Heart left ventricle (tissue), 13 donors: ENCODE measurements at regions not wholly inside any gene's neighbourhood (a gene's known extent, or its start where the extent isn't known, plus 50 kb on each side); places are given as distances from the start of the nearest gene placed in this dataset.

ENCODE experiments used
- CTCF ChIP-seq, 12 donors: fragments of 200-600 bp; sonication (generic) in 4 of 12; IDR thresholded peaks; one replicate each; pipeline versions ENCODE4 v1.5.0 to v1.8.0; 2018 to 2022; ENCODE audit warnings: antibody characterized with exemption in 12 of 12, mild to moderate bottlenecking in 5 of 12
- POLR2A ChIP-seq, 2 donors: fragments of 450-650 bp; IDR thresholded peaks; one replicate each; pipeline ENCODE4 v1.6.1; 2017; ENCODE audit warnings: antibody characterized with exemption in 2 of 2, mild to moderate bottlenecking in 2 of 2, moderate library complexity in 2 of 2
- donor health status: ischemic (EF 13 %, LVEDD 7.1; RV severe dilation, severe dysfunction).
- donor health status: DM: no; HTN: yes; CAD: no.
- donor health status: DM: no; HTN: no; CAD: no.
- donor health status: ischemic (EF 25% LVEDD 6.9; RV normal size, moderate dysfunction).
- donor health status: ischemic (EF 25% LVEDD 5.7; RV mildly dilated, moderate dysfunction).
- donor health status: ischemic (EF 35%, LVEDD 5.7; RV mildly dilated, moderate dysfunction).
- donor health status: nonischemic (EF 11% LVEDD 7.7; RV severe dilation, severe dysfunction).
- donor health status: DM: yes; HTN: yes; CAD: no.
- donor health status: PGD.
- donor health status: ischemic (EF 29% LVEDD 5.4; RV normal size, mild dysfunction).
- donor health status: nonischemic (EF 23%, LVEDD 6.1; RV moderate dilation, normal function).

GRCh38 chr10:15432266-15432665 lies 61.2 kb upstream of the FAM171A1 start:
- no peak for TF ChIP-seq POLR2A (IDR thresholded peaks at IDR 0.05)
- TF ChIP-seq CTCF (IDR thresholded peaks at IDR 0.05) = no peak
